Gastroesophageal sphincter (tissue), 4 donors: ENCODE measurements at regions not wholly inside any gene's neighbourhood (a gene's known extent, or its start where the extent isn't known, plus 50 kb on each side); places are given as distances from the start of the nearest gene placed in this dataset.

Experiments
- ATAC-seq: fragments of 150-250 bp; one replicate; pipeline ENCODE4 v1.9.1; 2016; ENCODE audit warnings: mild to moderate bottlenecking, moderate library complexity
- H3K27ac ChIP-seq, 4 donors: fragments of 200-600 bp; sonication (generic) in 3 of 4; 1 replicate in 3 of 4; 2 replicates in 1 of 4; pipeline ENCODE4 v1.5.1; 2016 to 2019
- H3K27me3 ChIP-seq: fragments of 200-600 bp; sonication (generic); one replicate; pipeline ENCODE4 v1.5.1; 2019
- H3K36me3 ChIP-seq, 2 donors: fragments of 200-600 bp; sonication (generic); one replicate each; pipeline ENCODE4 v1.5.1; 2019; ENCODE audit warnings: control low read depth in 1 of 2
- H3K4me1 ChIP-seq, 3 donors: fragments of 200-600 bp; sonication (generic); 1 replicate in 2 of 3; 2 replicates in 1 of 3; pipeline ENCODE4 v1.5.1; 2016 to 2019; ENCODE audit warnings: control low read depth in 2 of 3
- H3K4me3 ChIP-seq, 2 donors: fragments of 200-600 bp; sonication (generic); one replicate each; pipeline ENCODE4 v1.5.1; 2019; ENCODE audit warnings: mild to moderate bottlenecking in 1 of 2, moderate library complexity in 1 of 2
- H3K9me3 ChIP-seq, 3 donors: fragments of 200-600 bp; sonication (generic); one replicate each; pipeline ENCODE4 v1.5.1; 2017 to 2019; ENCODE audit warnings: control low read depth in 2 of 3
- EP300 ChIP-seq: sonication (generic); formaldehyde crosslinking; IDR thresholded peaks from one replicate; pipeline ENCODE4 v1.6.1; 2017; ENCODE audit warnings: antibody characterized with exemption, mild to moderate bottlenecking
- POLR2A ChIP-seq, 2 donors: fragments of 450-650 bp; IDR thresholded peaks; one replicate each; pipeline ENCODE4 v1.6.1; 2017; ENCODE audit warnings: antibody characterized with exemption in 2 of 2, mild to moderate bottlenecking in 2 of 2, moderate library complexity in 1 of 2
- POLR2AphosphoS5 ChIP-seq: sonication (generic); formaldehyde crosslinking; IDR thresholded peaks from one replicate; pipeline ENCODE4 v1.6.1; 2017; ENCODE audit warnings: antibody characterized with exemption
- whole genome bisulfite sequencing, 2 donors: methylation state at CpG; one replicate each; pipeline ENCODE4 v1.1.5; 2018; ENCODE audit warnings: low coverage in 1 of 2; 5-methylcytosine and 5-hydroxymethylcytosine counted together
- TF ChIP-seq, protein P1 (sequence below), 4 experiments: fragments of 200-600 bp in 2 of 4; fragments of 450-650 bp in 2 of 4; sonication (generic) in 1 of 4; IDR thresholded peaks; one replicate each; pipeline ENCODE4 v1.5.1; 2017 to 2019; ENCODE audit warnings: antibody characterized with exemption in 4 of 4, mild to moderate bottlenecking in 2 of 4, moderate library complexity in 2 of 4

DNA sequence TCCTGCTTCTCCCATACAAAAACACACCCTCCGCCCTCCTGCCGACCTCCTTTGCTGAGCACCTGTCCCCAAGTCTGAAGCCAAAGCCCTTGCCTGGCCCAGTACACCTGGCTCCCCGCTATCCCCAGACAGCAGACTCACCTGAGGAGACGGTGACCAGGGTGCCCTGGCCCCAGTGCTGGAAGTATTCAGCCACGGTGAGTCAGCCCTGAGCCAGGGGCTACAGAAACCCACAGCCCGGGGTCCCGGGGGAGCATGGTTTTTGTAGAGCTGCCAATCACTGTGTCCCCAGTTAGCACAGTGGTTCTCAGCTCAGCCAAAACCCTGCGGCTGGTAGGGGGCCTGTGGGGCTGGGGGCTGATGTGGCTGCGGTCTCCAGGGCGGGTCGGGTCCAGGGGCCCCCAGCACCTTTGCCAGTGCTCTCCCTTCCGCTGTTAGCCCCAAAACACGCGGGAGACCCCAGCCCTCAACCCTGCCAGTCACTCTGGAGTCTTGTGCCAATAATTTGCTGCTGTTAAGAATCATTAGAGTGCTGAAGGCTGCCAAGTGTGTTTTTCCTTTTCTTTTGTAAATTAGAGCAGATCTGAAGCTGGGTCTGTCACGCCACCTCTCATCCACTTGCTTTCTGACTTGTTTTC is 339.0 kb downstream of the TMEM121 start:
- 23 to 60% methylated on average over 3 to 6 of the region's 15 CpGs for WGBS, 2 donors
- TF ChIP-seq, protein P1, sequence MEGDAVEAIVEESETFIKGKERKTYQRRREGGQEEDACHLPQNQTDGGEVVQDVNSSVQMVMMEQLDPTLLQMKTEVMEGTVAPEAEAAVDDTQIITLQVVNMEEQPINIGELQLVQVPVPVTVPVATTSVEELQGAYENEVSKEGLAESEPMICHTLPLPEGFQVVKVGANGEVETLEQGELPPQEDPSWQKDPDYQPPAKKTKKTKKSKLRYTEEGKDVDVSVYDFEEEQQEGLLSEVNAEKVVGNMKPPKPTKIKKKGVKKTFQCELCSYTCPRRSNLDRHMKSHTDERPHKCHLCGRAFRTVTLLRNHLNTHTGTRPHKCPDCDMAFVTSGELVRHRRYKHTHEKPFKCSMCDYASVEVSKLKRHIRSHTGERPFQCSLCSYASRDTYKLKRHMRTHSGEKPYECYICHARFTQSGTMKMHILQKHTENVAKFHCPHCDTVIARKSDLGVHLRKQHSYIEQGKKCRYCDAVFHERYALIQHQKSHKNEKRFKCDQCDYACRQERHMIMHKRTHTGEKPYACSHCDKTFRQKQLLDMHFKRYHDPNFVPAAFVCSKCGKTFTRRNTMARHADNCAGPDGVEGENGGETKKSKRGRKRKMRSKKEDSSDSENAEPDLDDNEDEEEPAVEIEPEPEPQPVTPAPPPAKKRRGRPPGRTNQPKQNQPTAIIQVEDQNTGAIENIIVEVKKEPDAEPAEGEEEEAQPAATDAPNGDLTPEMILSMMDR (IDR thresholded peaks at IDR 0.05): no peak
- no peak for TF ChIP-seq POLR2A (IDR thresholded peaks at IDR 0.05)
- TF ChIP-seq EP300: no peak
- TF ChIP-seq POLR2AphosphoS5: no peak
- no peak for ATAC-seq

GRCh38 chr14:105865904-105866840 is 339.8 kb downstream of the TMEM121 start:
- Histone ChIP-seq H3K4me3 (no peak overlapping the region), H3K27me3 (peaks cover 38% of the 10 kb centered on the region), H3K9me3 (no peaks in the 10 kb centered on the region), H3K36me3 (no peaks in the 10 kb centered on the region), H3K27ac (no peak overlapping the region), H3K4me1 (no peaks in the 10 kb centered on the region)
- 76 to 80% methylated on average over 2 to 8 of the region's 32 CpGs for WGBS, 2 donors
- no peak for ATAC-seq
- no peak for TF ChIP-seq POLR2A (IDR thresholded peaks at IDR 0.05)
- TF ChIP-seq POLR2AphosphoS5: no peak
- TF ChIP-seq, protein P1 (IDR thresholded peaks at IDR 0.05): no peak
- no peak for TF ChIP-seq EP300

More for the DNA sequence above, 339.0 kb downstream of the TMEM121 start:
- peaks cover 38% of the 10 kb centered on the region for H3K27me3 ChIP-seq
- no peaks in the 10 kb centered on the region for H3K4me1 ChIP-seq
- H3K9me3 ChIP-seq: no peaks in the 10 kb centered on the region
- no peaks in the 10 kb centered on the region for H3K36me3 ChIP-seq
- H3K4me3 ChIP-seq: no peak overlapping the region
- H3K27ac ChIP-seq: no peak overlapping the region

- 83 to 100% methylated on average over 1 to 2 of the region's 12 CpGs for WGBS, 2 donors
- TF ChIP-seq, protein P1 (IDR thresholded peaks at IDR 0.05): no peak
- no peak for TF ChIP-seq POLR2AphosphoS5
- no peak for TF ChIP-seq EP300
- no peak for TF ChIP-seq POLR2A (IDR thresholded peaks at IDR 0.05)
- H3K9me3 ChIP-seq: no peaks in the 10 kb centered on the region
- no peaks in the 10 kb centered on the region for H3K4me1 ChIP-seq
- H3K27me3 ChIP-seq: peaks cover 38% of the 10 kb centered on the region
- no peaks in the 10 kb centered on the region for H3K36me3 ChIP-seq
- no peak overlapping the region for H3K4me3 ChIP-seq
- ATAC-seq: no peak
- H3K27ac ChIP-seq: no peak overlapping the region
These were observed 340.5 kb downstream of the TMEM121 start for GRCh38 chr14:105866841-105867321.

DNA sequence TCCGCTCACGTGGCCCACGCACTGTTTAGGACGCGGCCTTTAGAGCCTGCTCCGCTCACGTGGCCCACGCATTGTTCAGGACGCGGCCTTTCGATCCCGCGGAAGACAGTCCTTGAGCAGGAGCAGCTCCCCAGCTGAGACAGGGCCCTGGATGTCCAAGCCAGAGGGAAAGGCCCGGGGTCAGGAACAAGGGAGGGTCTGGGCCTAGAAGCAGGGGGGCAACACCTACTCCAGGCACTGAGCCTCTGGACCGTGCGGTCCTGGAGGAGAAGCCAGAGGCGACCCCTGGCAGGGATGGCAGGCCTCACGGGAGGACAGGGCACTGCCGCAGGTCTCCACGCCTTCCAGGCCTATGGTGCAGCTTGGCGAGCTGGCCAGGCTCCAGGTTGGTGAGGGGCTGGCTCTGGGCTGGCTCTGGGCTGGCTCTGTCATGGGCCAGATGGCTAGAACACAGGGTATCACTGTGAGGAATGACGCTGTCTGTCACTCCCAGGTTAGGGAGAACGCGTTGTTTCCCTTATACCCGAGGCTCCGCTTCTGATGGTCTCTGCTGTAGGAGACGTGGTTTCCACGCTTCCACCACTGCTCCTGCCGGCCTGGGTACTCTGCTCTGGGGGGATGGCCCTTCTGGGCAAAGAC is 341.7 kb downstream of the TMEM121 start:
- Histone ChIP-seq H3K27me3 (peaks cover 31% of the 10 kb centered on the region), H3K27ac (no peak overlapping the region), H3K4me3 (no peak overlapping the region), H3K9me3 (no peaks in the 10 kb centered on the region), H3K4me1 (no peaks in the 10 kb centered on the region), H3K36me3 (no peaks in the 10 kb centered on the region)
- 77 to 80% methylated on average over 4 to 11 of the region's 29 CpGs for WGBS, 2 donors
- no peak for ATAC-seq
- TF ChIP-seq, protein P1 (IDR thresholded peaks at IDR 0.05): no peak
- TF ChIP-seq POLR2A (IDR thresholded peaks at IDR 0.05) (no peak), POLR2AphosphoS5 (no peak), EP300 (no peak)
